GM23248 (cell line): ENCODE measurements at regions not wholly inside any gene's neighbourhood (a gene's known extent, or its start where the extent isn't known, plus 50 kb on each side); places are given as distances from the start of the nearest gene placed in this dataset.

Experiments
- DNase-seq: peaks from one replicate; pipeline ENCODE4 v3.0.0-alpha.2; 2015
- H2AFZ ChIP-seq: fragments of 200-600 bp; sonication (generic); 2 replicates; pipeline ENCODE4 v1.6.1; 2016; ENCODE audit warnings: antibody characterized with exemption
- H3F3A ChIP-seq: fragments of 200-600 bp; sonication (generic); 2 replicates; pipeline ENCODE4 v1.6.1; 2016; ENCODE audit warnings: mild to moderate bottlenecking, antibody characterized with exemption, mixed run types; ENCODE audit not compliant: insufficient read depth
- H3K27ac ChIP-seq: fragments of 200-600 bp; sonication (generic); 2 replicates; pipeline ENCODE4 v1.5.1; 2016; ENCODE audit warnings: mild to moderate bottlenecking
- H3K27me3 ChIP-seq: fragments of 200-600 bp; sonication (generic); replicated peaks from 2 replicates; pipeline ENCODE4 v1.6.1; 2016; ENCODE audit warnings: mild to moderate bottlenecking; ENCODE audit not compliant: insufficient read depth
- H3K36me3 ChIP-seq: fragments of 200-600 bp; sonication (generic); 2 replicates; pipeline ENCODE4 v1.6.1; 2016; ENCODE audit warnings: low read depth, mild to moderate bottlenecking
- H3K4me1 ChIP-seq: fragments of 200-600 bp; sonication (generic); 2 replicates; pipeline ENCODE4 v1.6.1; 2016; ENCODE audit warnings: mild to moderate bottlenecking; ENCODE audit not compliant: insufficient read depth
- H3K4me2 ChIP-seq: fragments of 200-600 bp; sonication (generic); one replicate; pipeline ENCODE4 v1.6.1; 2016; ENCODE audit warnings: mild to moderate bottlenecking; ENCODE audit not compliant: unreplicated experiment
- H3K4me3 ChIP-seq: fragments of 200-600 bp; sonication (generic); 2 replicates; pipeline ENCODE4 v1.5.1; 2016; ENCODE audit warnings: mild to moderate bottlenecking
- H3K79me2 ChIP-seq: fragments of 200-600 bp; sonication (generic); 2 replicates; pipeline ENCODE4 v1.6.1; 2016; ENCODE audit warnings: mild to moderate bottlenecking; ENCODE audit not compliant: insufficient read depth
- H3K9ac ChIP-seq: fragments of 200-600 bp; sonication (generic); 2 replicates; pipeline ENCODE4 v1.6.1; 2016; ENCODE audit warnings: mild to moderate bottlenecking
- H3K9me2 ChIP-seq: fragments of 200-600 bp; sonication (generic); 2 replicates; pipeline ENCODE4 v1.6.1; 2016; ENCODE audit warnings: mixed run types, mild to moderate bottlenecking, moderate library complexity; ENCODE audit not compliant: insufficient read depth
- H3K9me3 ChIP-seq: fragments of 200-600 bp; sonication (generic); one replicate; pipeline ENCODE4 v1.6.1; 2017; ENCODE audit warnings: low read depth
- H4K20me1 ChIP-seq: fragments of 200-600 bp; sonication (generic); 2 replicates; pipeline ENCODE4 v1.6.0; 2016; ENCODE audit not compliant: insufficient read depth
- EZH2 ChIP-seq: fragments of 200-600 bp; sonication (generic); IDR thresholded peaks from 2 replicates; pipeline ENCODE4 v1.6.1; 2018; ENCODE audit warnings: antibody characterized with exemption, mild to moderate bottlenecking; ENCODE audit not compliant: insufficient read depth, poor library complexity, severe bottlenecking
- EZH2phosphoT487 ChIP-seq: fragments of 200-600 bp; sonication (generic); IDR thresholded peaks from 2 replicates; pipeline ENCODE4 v1.6.1; 2018; ENCODE audit warnings: antibody characterized with exemption, moderate library complexity, mild to moderate bottlenecking, low read depth; ENCODE audit not compliant: insufficient read depth
- WGBS, 2 experiments: methylation state at CpG; one replicate each; pipeline ENCODE4 v1.1.6; 2015 to 2017; ENCODE audit warnings: low lambda C conversion rate in 2 of 2, low coverage in 1 of 2; ENCODE audit errors: missing lambda C conversion rate in 2 of 2; 5-methylcytosine and 5-hydroxymethylcytosine counted together
- in situ Hi-C: fragments of 300-500 bp; cut with MboI; formaldehyde crosslinking; loops from 2 replicates; pipeline ENCODE4 v1.15.0; 2020

- 44 to 52% methylated on average over 5 of the region's 5 CpGs for WGBS, 2 experiments
- DNase-seq = no peak
Measured at GRCh38 chr18:71682591-71682990, 861.6 kb downstream of the CBLN2 start.

GRCh38 chr18:71678144-71678543, 866.0 kb downstream of the CBLN2 start:
- no peak overlapping the region for H3K27ac ChIP-seq
- TF ChIP-seq EZH2 (no peak), EZH2phosphoT487 (no peak)
- H2AFZ ChIP-seq = no peak overlapping the region
- no peaks in the 10 kb centered on the region for H3K36me3 ChIP-seq
- no peaks in the 10 kb centered on the region for H3K27me3 ChIP-seq
- H3K79me2 ChIP-seq = no peaks in the 10 kb centered on the region
- in situ Hi-C loops = no loop called here
- H3F3A ChIP-seq = no peaks in the 10 kb centered on the region
- H3K9me2 ChIP-seq = no peaks in the 10 kb centered on the region
- H3K4me3 ChIP-seq = no peak overlapping the region
- H3K4me1 ChIP-seq = no peaks in the 10 kb centered on the region
- H3K9ac ChIP-seq = no peak overlapping the region
- no peaks in the 10 kb centered on the region for H4K20me1 ChIP-seq
- H3K9me3 ChIP-seq = no peaks in the 10 kb centered on the region
- DNase-seq = no peak
- WGBS, 2 experiments = 12 to 23% methylated on average over 2 of the region's 2 CpGs
- H3K4me2 ChIP-seq = no peak overlapping the region

More at GRCh38 chr18:71682591-71682990, 861.6 kb downstream of the CBLN2 start:
- H3K9ac ChIP-seq = no peak overlapping the region
- no peaks in the 10 kb centered on the region for H3K9me3 ChIP-seq
- in situ Hi-C loops = no loop called here
- no peak overlapping the region for H2AFZ ChIP-seq
- H3K9me2 ChIP-seq = no peaks in the 10 kb centered on the region
- no peaks in the 10 kb centered on the region for H3K4me1 ChIP-seq
- no peaks in the 10 kb centered on the region for H4K20me1 ChIP-seq
- no peaks in the 10 kb centered on the region for H3K27me3 ChIP-seq
- H3K4me2 ChIP-seq = no peak overlapping the region
- no peaks in the 10 kb centered on the region for H3K36me3 ChIP-seq
- H3K4me3 ChIP-seq = no peak overlapping the region
- no peaks in the 10 kb centered on the region for H3F3A ChIP-seq
- H3K27ac ChIP-seq = no peak overlapping the region
- no peaks in the 10 kb centered on the region for H3K79me2 ChIP-seq
- no peak for TF ChIP-seq EZH2phosphoT487

GRCh38 chr18:71673954-71674353, 870.2 kb downstream of the CBLN2 start:
- Histone ChIP-seq H3K4me2 (no peak overlapping the region), H3K4me3 (no peak overlapping the region), H3K27ac (no peak overlapping the region), H3K27me3 (no peaks in the 10 kb centered on the region), H3K9me2 (no peaks in the 10 kb centered on the region), H3K79me2 (no peaks in the 10 kb centered on the region), H3K4me1 (no peaks in the 10 kb centered on the region), H3K9ac (no peak overlapping the region), H3K36me3 (no peaks in the 10 kb centered on the region), H2AFZ (no peak overlapping the region), H4K20me1 (no peaks in the 10 kb centered on the region), H3F3A (no peaks in the 10 kb centered on the region), H3K9me3 (no peaks in the 10 kb centered on the region)
- TF ChIP-seq EZH2phosphoT487 = no peak
- no peak for TF ChIP-seq EZH2
- in situ Hi-C loops = no loop called here
- DNase-seq = no peak
- 20 to 21% methylated on average over 10 of the region's 10 CpGs for WGBS, 2 experiments

GRCh38 chr18:71673498-71673897, 870.6 kb downstream of the CBLN2 start:
- TF ChIP-seq EZH2phosphoT487 = no peak
- TF ChIP-seq EZH2 = no peak
- H3K4me3 ChIP-seq = no peak overlapping the region
- no peak overlapping the region for H2AFZ ChIP-seq
- no peaks in the 10 kb centered on the region for H4K20me1 ChIP-seq
- no peaks in the 10 kb centered on the region for H3K4me1 ChIP-seq
- H3K79me2 ChIP-seq = no peaks in the 10 kb centered on the region
- in situ Hi-C loops = no loop called here
- no peaks in the 10 kb centered on the region for H3K9me3 ChIP-seq
- no peaks in the 10 kb centered on the region for H3K36me3 ChIP-seq
- H3K27me3 ChIP-seq = no peaks in the 10 kb centered on the region
- no peaks in the 10 kb centered on the region for H3F3A ChIP-seq
- H3K4me2 ChIP-seq = no peak overlapping the region
- H3K9ac ChIP-seq = no peak overlapping the region
- DNase-seq = no peak
- no peak overlapping the region for H3K27ac ChIP-seq
- H3K9me2 ChIP-seq = no peaks in the 10 kb centered on the region
- 41 to 48% methylated on average over 5 of the region's 5 CpGs for WGBS, 2 experiments

- no peaks in the 10 kb centered on the region for H3K4me1 ChIP-seq
- DNase-seq = no peak
Measured at GRCh38 chr18:71666481-71666880, 877.7 kb downstream of the CBLN2 start.

More at GRCh38 chr18:71666481-71666880, 877.7 kb downstream of the CBLN2 start:
- Histone ChIP-seq H3K27ac (no peak overlapping the region), H3K4me2 (no peak overlapping the region), H3K9me2 (no peaks in the 10 kb centered on the region), H3K4me3 (no peak overlapping the region), H3K36me3 (no peaks in the 10 kb centered on the region), H3K9me3 (no peaks in the 10 kb centered on the region), H3K9ac (no peak overlapping the region), H2AFZ (no peak overlapping the region), H4K20me1 (no peaks in the 10 kb centered on the region), H3K27me3 (no peaks in the 10 kb centered on the region), H3K79me2 (no peaks in the 10 kb centered on the region), H3F3A (no peaks in the 10 kb centered on the region)
- TF ChIP-seq EZH2phosphoT487 (no peak), EZH2 (no peak)
- in situ Hi-C loops = no loop called here
- 17 to 18% methylated on average over 2 of the region's 2 CpGs for WGBS, 2 experiments
